HEK293 (cell line): ENCODE measurements at regions not wholly inside any gene's neighbourhood (a gene's known extent, or its start where the extent isn't known, plus 50 kb on each side); places are given as distances from the start of the nearest gene placed in this dataset.

Source experiments
- CTCF ChIA-PET: fragments of 350-600 bp; formaldehyde crosslinking; extraction: SDS; loops from one replicate; lab custom pipeline; 2021; ENCODE audit warnings: antibody characterized with exemption; lab: Yijun Ruan, JAX
- POLR2A ChIA-PET: fragments of 300-600 bp; formaldehyde crosslinking; extraction: SDS; loops from one replicate; lab custom pipeline; 2020; ENCODE audit warnings: antibody characterized with exemption, inconsistent platforms; lab: Yijun Ruan, JAX
- H3K27ac ChIP-seq: fragments of 200-500 bp; sonication (Bioruptor generic); 2 replicates; pipeline ENCODE4 v1.5.1; 2014; ENCODE audit warnings: low read depth, low read length, control low read depth, inconsistent platforms; ENCODE audit errors: extremely low read depth
- H3K36me3 ChIP-seq, 2 experiments: fragments of 200-500 bp in 1 of 2; sonication (Bioruptor generic) in 1 of 2; 1 replicate in 1 of 2; 2 replicates in 1 of 2; pipeline ENCODE4 v1.5.1; 2014 to 2017; ENCODE audit warnings: inconsistent platforms in 2 of 2, low read length in 2 of 2; ENCODE audit not compliant: control insufficient read depth in 2 of 2, insufficient read depth in 1 of 2
- H3K4me1 ChIP-seq: fragments of 200-500 bp; sonication (Bioruptor generic); 2 replicates; pipeline ENCODE4 v1.5.1; 2014; ENCODE audit warnings: mild to moderate bottlenecking, low read length, inconsistent platforms; ENCODE audit not compliant: control insufficient read depth, insufficient read depth
- H3K4me3 ChIP-seq: 2 replicates; pipeline ENCODE4 v1.5.1; 2011; ENCODE audit warnings: low read depth, mild to moderate bottlenecking, control low read depth, low read length, moderate library complexity
- H3K9me3 ChIP-seq: fragments of 200-500 bp; sonication (Bioruptor generic); 2 replicates; pipeline ENCODE4 v1.5.1; 2014; ENCODE audit warnings: low read depth, low read length, inconsistent platforms; ENCODE audit not compliant: control insufficient read depth, insufficient read depth
- CTCF ChIP-seq: fragments of 450-650 bp; formaldehyde crosslinking; IDR thresholded peaks from 2 replicates; pipeline ENCODE4 v1.5.1; 2016; ENCODE audit warnings: missing biosample characterization, missing genetic modification characterization
- FEZF1 ChIP-seq: fragments of 450-650 bp; formaldehyde crosslinking; IDR thresholded peaks from 2 replicates; pipeline ENCODE4 v1.5.1; 2016; ENCODE audit warnings: missing biosample characterization, missing genetic modification characterization
- GFI1B ChIP-seq: fragments of 450-650 bp; formaldehyde crosslinking; IDR thresholded peaks from 2 replicates; pipeline ENCODE4 v1.5.1; 2016; ENCODE audit warnings: missing biosample characterization, missing genetic modification characterization
- GLIS2 ChIP-seq: fragments of 450-650 bp; formaldehyde crosslinking; IDR thresholded peaks from 2 replicates; pipeline ENCODE4 v1.5.1; 2016; ENCODE audit warnings: missing biosample characterization, missing genetic modification characterization
- HIC1 ChIP-seq: fragments of 450-650 bp; formaldehyde crosslinking; IDR thresholded peaks from 2 replicates; pipeline ENCODE4 v1.5.1; 2016; ENCODE audit warnings: missing biosample characterization, missing genetic modification characterization
- KLF16 ChIP-seq: fragments of 450-650 bp; formaldehyde crosslinking; IDR thresholded peaks from 2 replicates; pipeline ENCODE4 v1.5.1; 2017; ENCODE audit warnings: missing biosample characterization, missing genetic modification characterization
- SCRT1 ChIP-seq: fragments of 450-650 bp; formaldehyde crosslinking; IDR thresholded peaks from 2 replicates; pipeline ENCODE4 v1.5.1; 2016; ENCODE audit warnings: missing biosample characterization, missing genetic modification characterization, borderline replicate concordance
- ZBTB7A ChIP-seq: fragments of 450-650 bp; formaldehyde crosslinking; IDR thresholded peaks from 2 replicates; pipeline ENCODE4 v1.5.1; 2016; ENCODE audit warnings: low read depth, missing biosample characterization, missing genetic modification characterization
- ZFP69B ChIP-seq: fragments of 450-650 bp; formaldehyde crosslinking; IDR thresholded peaks from 2 replicates; pipeline ENCODE4 v1.5.1; 2016; ENCODE audit warnings: missing biosample characterization, missing genetic modification characterization
- ZNF138 ChIP-seq: fragments of 450-650 bp; formaldehyde crosslinking; IDR thresholded peaks from 2 replicates; pipeline ENCODE4 v1.5.1; 2016; ENCODE audit warnings: missing biosample characterization, missing genetic modification characterization, borderline replicate concordance
- ZNF174 ChIP-seq: fragments of 450-650 bp; formaldehyde crosslinking; IDR thresholded peaks from 2 replicates; pipeline ENCODE4 v1.5.0; 2017; ENCODE audit warnings: missing biosample characterization, mild to moderate bottlenecking, missing genetic modification characterization
- ZNF248 ChIP-seq: fragments of 450-650 bp; formaldehyde crosslinking; IDR thresholded peaks from 2 replicates; pipeline ENCODE4 v1.5.1; 2017; ENCODE audit warnings: missing biosample characterization, missing genetic modification characterization
- ZNF324 ChIP-seq: fragments of 450-650 bp; formaldehyde crosslinking; IDR thresholded peaks from 2 replicates; pipeline ENCODE4 v1.5.1; 2016; ENCODE audit warnings: missing biosample characterization, missing genetic modification characterization
- ZNF423 ChIP-seq: fragments of 450-650 bp; formaldehyde crosslinking; IDR thresholded peaks from 2 replicates; pipeline ENCODE4 v1.5.1; 2016; ENCODE audit warnings: missing biosample characterization, missing genetic modification characterization
- ZNF513 ChIP-seq: fragments of 450-650 bp; IDR thresholded peaks from 2 replicates; pipeline ENCODE4 v1.5.1; 2018; ENCODE audit warnings: missing biosample characterization, missing genetic modification characterization
- ZNF529 ChIP-seq: fragments of 450-650 bp; formaldehyde crosslinking; IDR thresholded peaks from 2 replicates; pipeline ENCODE4 v1.5.1; 2017; ENCODE audit warnings: missing genetic modification characterization, missing biosample characterization; ENCODE audit not compliant: insufficient replicate concordance
- ZNF791 ChIP-seq: fragments of 450-650 bp; formaldehyde crosslinking; IDR thresholded peaks from 2 replicates; pipeline ENCODE4 v1.5.1; 2016; ENCODE audit warnings: missing biosample characterization, missing genetic modification characterization

GRCh38 chr4:66956426-66956825 lies 588.9 kb downstream of the CENPC start:
- no peaks in the 10 kb centered on the region for H3K4me1 ChIP-seq
- no peaks in the 10 kb centered on the region for H3K36me3 ChIP-seq
- H3K9me3 ChIP-seq = no peaks in the 10 kb centered on the region
- CTCF ChIA-PET = no interaction called here
- H3K27ac ChIP-seq = no peak overlapping the region
- TF ChIP-seq ZNF423 (tag by site-specific recombination) (no peak), HIC1 (no peak), SCRT1 (tag by site-specific recombination) (no peak), ZNF529 (no peak), ZNF324 (tag by site-specific recombination) (no peak), ZFP69B (no peak), ZNF513 (no peak), ZNF138 (tag by site-specific recombination) (no peak)
- POLR2A ChIA-PET = no interaction called here
- no peak overlapping the region for H3K4me3 ChIP-seq

GRCh38 chr4:66955784-66956183 lies 589.5 kb downstream of the CENPC start:
- no peaks in the 10 kb centered on the region for H3K36me3 ChIP-seq

GRCh38 chr4:66949419-66949818 lies 595.9 kb downstream of the CENPC start:
- Histone ChIP-seq H3K4me1 (no peaks in the 10 kb centered on the region), H3K9me3 (no peaks in the 10 kb centered on the region), H3K27ac (no peak overlapping the region), H3K36me3 (no peaks in the 10 kb centered on the region), H3K4me3 (no peak overlapping the region)
- CTCF ChIA-PET = no interaction called here
- TF ChIP-seq SCRT1 (tag by site-specific recombination) (no peak), GLIS2 (no peak), ZNF791 (no peak)
- TF ChIP-seq, all 188 proteins: peak for 0
- POLR2A ChIA-PET = no interaction called here

More at GRCh38 chr4:66955784-66956183, 589.5 kb downstream of the CENPC start:
- Histone ChIP-seq H3K4me1 (no peaks in the 10 kb centered on the region), H3K4me3 (no peak overlapping the region), H3K27ac (no peak overlapping the region), H3K9me3 (no peaks in the 10 kb centered on the region)
- CTCF ChIA-PET = no interaction called here
- POLR2A ChIA-PET = no interaction called here
- no peak for TF ChIP-seq ZNF174 (tag by site-specific recombination)
- TF ChIP-seq CTCF (tag by site-specific recombination) = no peak

GRCh38 chr4:66946761-66947160 lies 598.5 kb downstream of the CENPC start:
- Histone ChIP-seq H3K27ac (no peak overlapping the region), H3K9me3 (no peaks in the 10 kb centered on the region), H3K36me3 (no peaks in the 10 kb centered on the region), H3K4me3 (no peak overlapping the region), H3K4me1 (no peaks in the 10 kb centered on the region)
- ChIA-PET CTCF (no interaction called here), POLR2A (no interaction called here)
- no peak for TF ChIP-seq ZBTB7A (tag by site-specific recombination)
- TF ChIP-seq FEZF1 (tag by site-specific recombination) = no peak
- TF ChIP-seq ZNF513 = no peak
- TF ChIP-seq ZNF248 (tag by site-specific recombination) = no peak
- TF ChIP-seq GFI1B (tag by site-specific recombination) = no peak
- no peak for TF ChIP-seq KLF16
